Esophagus muscularis mucosa (tissue), 4 donors: ENCODE measurements at regions not wholly inside any gene's neighbourhood (a gene's known extent, or its start where the extent isn't known, plus 50 kb on each side); places are given as distances from the start of the nearest gene placed in this dataset.
A peak's percentile ranks its signal among the peaks of the same experiment; 100 is the strongest.

ENCODE experiments used
- DNase-seq: peaks from one replicate; pipeline ENCODE4 v3.0.0-alpha.2; 2017; ENCODE audit errors: extremely low spot score
- H3K27ac ChIP-seq, 4 donors: fragments of 200-600 bp; sonication (generic); replicated peaks in 1 of 4; 1 replicate in 3 of 4; 2 replicates in 1 of 4; pipeline ENCODE4 v1.5.1; 2016 to 2019; ENCODE audit warnings: mild to moderate bottlenecking in 1 of 4
- H3K27me3 ChIP-seq, 4 donors: fragments of 200-600 bp; sonication (generic); one replicate each; pipeline versions ENCODE4 v1.5.1 to v1.6.0; 2016 to 2019
- H3K36me3 ChIP-seq, 4 donors: fragments of 200-600 bp; sonication (generic); one replicate each; pipeline ENCODE4 v1.5.1; 2016 to 2019
- H3K4me1 ChIP-seq, 4 donors: fragments of 200-600 bp; sonication (generic); one replicate each; pipeline ENCODE4 v1.5.1; 2016 to 2019
- H3K4me3 ChIP-seq, 4 donors: fragments of 200-600 bp; sonication (generic); 1 replicate in 2 of 4; 2 replicates in 2 of 4; pipeline ENCODE4 v1.5.1; 2016 to 2019; ENCODE audit warnings: mild to moderate bottlenecking in 4 of 4, moderate library complexity in 1 of 4
- H3K9me3 ChIP-seq, 4 donors: fragments of 200-600 bp; sonication (generic); 1 replicate in 3 of 4; 2 replicates in 1 of 4; pipeline ENCODE4 v1.5.1; 2016 to 2019
- EP300 ChIP-seq: sonication (generic); formaldehyde crosslinking; IDR thresholded peaks from one replicate; pipeline ENCODE4 v1.6.1; 2017; ENCODE audit warnings: antibody characterized with exemption
- POLR2A ChIP-seq: fragments of 450-650 bp; IDR thresholded peaks from one replicate; pipeline ENCODE4 v1.6.1; 2017; ENCODE audit warnings: antibody characterized with exemption, moderate library complexity, mild to moderate bottlenecking, low read depth
- POLR2AphosphoS5 ChIP-seq, 2 donors: sonication (generic); formaldehyde crosslinking; IDR thresholded peaks; one replicate each; pipeline ENCODE4 v1.6.1; 2017; ENCODE audit warnings: antibody characterized with exemption in 2 of 2
- WGBS: methylation state at CpG from one replicate; pipeline ENCODE4 v1.1.5; 2018; 5-methylcytosine and 5-hydroxymethylcytosine counted together
- intact Hi-C: fragments of 100-400 bp; cut with DNase I; formaldehyde crosslinking; loops from one replicate; pipeline ENCODE4 v1.15.1; 2023
- TF ChIP-seq, protein P1 (sequence below), 3 experiments: fragments of 200-600 bp in 2 of 3; fragments of 450-650 bp in 1 of 3; sonication (generic) in 2 of 3; IDR thresholded peaks; one replicate each; pipeline ENCODE4 v1.5.1; 2017 to 2019; ENCODE audit warnings: antibody characterized with exemption in 3 of 3, mild to moderate bottlenecking in 2 of 3, moderate library complexity in 1 of 3

DNA sequence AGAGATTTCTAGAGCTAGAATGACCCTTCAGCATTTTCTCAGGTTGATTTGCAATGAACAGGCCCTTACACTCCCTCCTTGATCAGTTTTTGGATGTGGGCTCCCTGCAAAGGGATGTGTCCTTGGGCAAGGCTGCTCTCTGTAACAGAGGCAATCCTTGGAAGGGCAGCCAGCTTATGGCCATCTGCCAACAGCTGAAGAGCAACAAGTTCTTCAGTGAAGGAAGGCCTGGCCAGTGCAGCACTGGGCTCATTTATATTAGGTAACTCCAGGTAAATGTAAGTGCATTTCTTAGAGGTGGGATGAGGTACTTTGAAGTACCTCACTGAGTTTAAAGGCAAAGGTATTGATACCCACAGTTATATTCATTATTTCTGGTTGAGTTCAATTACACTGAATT, 114.3 kb upstream of the KCNJ16 start:
- TF ChIP-seq EP300 (no peak), POLR2AphosphoS5 (IDR thresholded peaks at IDR 0.05) (no peak), POLR2A (no peak)
- TF ChIP-seq, protein P1, sequence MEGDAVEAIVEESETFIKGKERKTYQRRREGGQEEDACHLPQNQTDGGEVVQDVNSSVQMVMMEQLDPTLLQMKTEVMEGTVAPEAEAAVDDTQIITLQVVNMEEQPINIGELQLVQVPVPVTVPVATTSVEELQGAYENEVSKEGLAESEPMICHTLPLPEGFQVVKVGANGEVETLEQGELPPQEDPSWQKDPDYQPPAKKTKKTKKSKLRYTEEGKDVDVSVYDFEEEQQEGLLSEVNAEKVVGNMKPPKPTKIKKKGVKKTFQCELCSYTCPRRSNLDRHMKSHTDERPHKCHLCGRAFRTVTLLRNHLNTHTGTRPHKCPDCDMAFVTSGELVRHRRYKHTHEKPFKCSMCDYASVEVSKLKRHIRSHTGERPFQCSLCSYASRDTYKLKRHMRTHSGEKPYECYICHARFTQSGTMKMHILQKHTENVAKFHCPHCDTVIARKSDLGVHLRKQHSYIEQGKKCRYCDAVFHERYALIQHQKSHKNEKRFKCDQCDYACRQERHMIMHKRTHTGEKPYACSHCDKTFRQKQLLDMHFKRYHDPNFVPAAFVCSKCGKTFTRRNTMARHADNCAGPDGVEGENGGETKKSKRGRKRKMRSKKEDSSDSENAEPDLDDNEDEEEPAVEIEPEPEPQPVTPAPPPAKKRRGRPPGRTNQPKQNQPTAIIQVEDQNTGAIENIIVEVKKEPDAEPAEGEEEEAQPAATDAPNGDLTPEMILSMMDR (IDR thresholded peaks at IDR 0.05): no peak
- DNase-seq: no peak

DNA sequence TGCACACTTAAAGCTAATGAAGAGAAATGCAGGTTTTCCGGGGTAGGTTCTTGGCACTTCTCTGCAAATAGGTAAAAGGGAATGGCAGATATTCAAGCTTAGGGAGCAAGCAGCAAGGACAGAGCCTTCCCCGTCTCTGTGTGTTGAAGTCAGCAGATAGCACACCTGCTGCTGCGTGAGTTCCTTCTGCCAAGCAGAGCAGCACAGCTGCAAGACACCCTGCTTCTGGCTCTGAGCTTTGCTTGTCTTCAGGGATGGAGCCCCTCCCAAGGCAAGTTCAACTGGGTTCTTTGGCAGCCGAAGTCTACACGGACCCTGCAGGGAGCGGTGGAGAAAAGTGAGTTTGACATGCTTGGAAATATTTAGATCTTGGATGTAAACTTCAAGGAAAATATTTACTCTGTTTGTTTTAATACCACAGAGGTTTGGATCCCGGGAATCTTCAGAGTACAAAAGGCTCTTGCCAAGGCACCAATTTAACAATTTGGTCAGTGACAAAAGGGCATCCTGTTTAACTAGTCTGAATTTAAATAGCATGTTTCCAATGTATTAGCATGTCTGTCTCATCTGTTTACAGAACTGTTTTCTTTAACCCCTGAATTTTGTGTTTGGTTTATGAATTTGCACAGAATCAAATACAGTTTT, 113.4 kb upstream of the KCNJ16 start:
- intact Hi-C loops: no loop called here
- H3K27ac ChIP-seq: peak overlapping the region in 3 of 4 donors; percentile 1 to 65 (median 51)
- H3K27me3 ChIP-seq: no peaks in the 10 kb centered on the region
- peak overlapping the region in 1 of 4 donors; percentile 27 for H3K4me3 ChIP-seq
- H3K9me3 ChIP-seq: no peaks in the 10 kb centered on the region
- DNase-seq: no peak
- TF ChIP-seq POLR2AphosphoS5 (IDR thresholded peaks at IDR 0.05) (peak in 1 of 2 donors; percentile 22), POLR2A (no peak)
- peaks cover 10 to 32% (median 28%) of the 10 kb centered on the region in 4 donors for H3K4me1 ChIP-seq
- 12% methylated on average over 7 of the region's 7 CpGs for WGBS
- H3K36me3 ChIP-seq: no peaks in the 10 kb centered on the region

More for the DNA sequence above, 114.3 kb upstream of the KCNJ16 start:
- intact Hi-C loops: no loop called here
- Histone ChIP-seq H3K27me3 (no peaks in the 10 kb centered on the region), H3K27ac (peak overlapping the region in 1 of 4 donors; percentile 42), H3K36me3 (no peaks in the 10 kb centered on the region), H3K4me3 (no peak overlapping the region), H3K9me3 (no peaks in the 10 kb centered on the region), H3K4me1 (peaks cover 10 to 32% (median 28%) of the 10 kb centered on the region in 4 donors)

DNA sequence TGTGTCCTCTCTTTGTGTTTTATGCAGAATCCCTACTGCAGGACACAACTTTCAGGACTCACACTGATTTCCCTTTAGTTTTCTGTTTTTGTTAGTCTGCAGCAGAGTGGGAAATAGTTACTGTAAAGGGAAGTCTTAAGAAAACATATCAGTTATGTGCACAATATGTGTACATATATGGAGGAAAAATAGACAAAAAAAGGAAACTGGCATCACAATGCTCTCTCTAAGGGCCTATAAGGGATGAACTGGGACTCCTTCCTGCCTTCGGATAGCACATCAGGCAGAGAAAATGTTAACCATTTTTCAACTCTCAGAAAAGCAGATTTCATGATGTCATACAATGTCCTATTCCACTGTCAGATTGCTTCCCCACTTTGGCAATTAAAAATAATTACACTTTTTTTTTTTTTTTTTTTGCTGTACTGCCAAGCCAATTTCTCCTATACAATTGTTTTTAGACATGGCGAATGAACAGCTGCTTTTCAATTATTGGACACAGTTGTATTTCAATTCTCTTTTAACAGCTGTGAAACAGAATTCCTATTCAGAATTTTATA, 112.5 kb upstream of the KCNJ16 start:
- 60% methylated on average over 2 of the region's 2 CpGs for WGBS
- H3K4me1 ChIP-seq: peaks cover 10 to 32% (median 28%) of the 10 kb centered on the region in 4 donors
- intact Hi-C loops: no loop called here

DNA sequence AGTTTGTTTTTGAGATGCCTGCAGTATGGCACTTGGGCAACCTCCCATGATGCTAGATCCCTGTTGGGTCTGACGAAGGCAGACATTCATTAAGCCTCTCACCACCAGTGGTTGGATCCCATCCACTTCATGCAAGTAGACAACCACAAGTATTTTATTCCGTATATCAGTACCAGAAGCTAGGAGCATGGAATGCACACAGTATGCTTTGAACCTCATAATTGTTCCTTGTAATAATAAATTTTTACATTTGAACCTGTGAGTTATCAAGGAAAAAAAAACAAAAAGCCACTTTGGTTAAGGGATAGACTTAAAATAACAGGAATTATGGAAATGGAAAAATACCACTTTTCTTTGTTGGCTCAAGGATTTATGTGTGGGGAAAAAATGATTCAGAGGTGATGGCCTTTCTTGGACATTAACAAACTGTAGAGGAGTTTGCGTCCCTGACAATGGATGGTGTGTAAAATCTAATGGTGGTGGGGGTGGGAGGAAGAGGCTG, 107.1 kb upstream of the KCNJ16 start:
- Histone ChIP-seq H3K4me1 (no peaks in the 10 kb centered on the region), H3K27ac (no peak overlapping the region), H3K4me3 (no peak overlapping the region), H3K27me3 (no peaks in the 10 kb centered on the region), H3K9me3 (no peaks in the 10 kb centered on the region), H3K36me3 (no peaks in the 10 kb centered on the region)
- 69% methylated on average over 3 of the region's 3 CpGs for WGBS
- no peak for DNase-seq
- TF ChIP-seq POLR2AphosphoS5 (IDR thresholded peaks at IDR 0.05): no peak
- TF ChIP-seq EP300: no peak
- TF ChIP-seq, protein P1 (IDR thresholded peaks at IDR 0.05): no peak
- TF ChIP-seq POLR2A: no peak
- intact Hi-C loops: no loop called here

More for the DNA sequence above, 112.5 kb upstream of the KCNJ16 start:
- TF ChIP-seq EP300 (no peak), POLR2AphosphoS5 (IDR thresholded peaks at IDR 0.05) (no peak), POLR2A (no peak)
- TF ChIP-seq, protein P1 (IDR thresholded peaks at IDR 0.05): no peak
- H3K36me3 ChIP-seq: no peaks in the 10 kb centered on the region
- H3K9me3 ChIP-seq: no peaks in the 10 kb centered on the region
- H3K4me3 ChIP-seq: no peak overlapping the region
- H3K27me3 ChIP-seq: no peaks in the 10 kb centered on the region
- H3K27ac ChIP-seq: peak overlapping the region in 3 of 4 donors; percentile 1 to 65 (median 51)
- DNase-seq: no peak

DNA sequence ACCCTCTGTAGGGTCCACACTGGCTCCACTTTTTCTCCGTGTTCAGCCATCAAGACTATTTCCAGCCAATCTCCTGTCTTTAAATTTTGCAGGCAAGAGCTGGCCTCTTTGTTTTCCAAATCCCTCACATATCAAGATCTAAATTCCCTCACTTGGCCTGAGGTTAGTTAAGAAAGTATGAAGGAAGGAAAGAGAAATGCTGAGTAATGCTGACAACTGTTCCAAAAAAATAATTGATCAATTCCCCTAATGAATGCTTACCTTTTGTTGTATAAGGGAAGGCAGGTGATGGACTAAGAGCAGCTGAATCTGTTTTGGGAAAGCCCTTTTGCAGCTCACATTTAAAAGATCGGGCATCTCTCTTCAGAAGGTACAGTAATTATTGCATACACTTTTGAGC, 105.1 kb upstream of the KCNJ16 start:
- 94% methylated on average over 2 of the region's 2 CpGs for WGBS
- TF ChIP-seq POLR2A: no peak
- TF ChIP-seq EP300: no peak
- TF ChIP-seq POLR2AphosphoS5 (IDR thresholded peaks at IDR 0.05): no peak
- TF ChIP-seq, protein P1 (IDR thresholded peaks at IDR 0.05): no peak

More for the DNA sequence above, 105.1 kb upstream of the KCNJ16 start:
- no peak for DNase-seq
- no peak overlapping the region for H3K4me3 ChIP-seq
- no peaks in the 10 kb centered on the region for H3K27me3 ChIP-seq
- H3K4me1 ChIP-seq: no peaks in the 10 kb centered on the region
- no peak overlapping the region for H3K27ac ChIP-seq
- peaks cover 0 to 7% (median 3%) of the 10 kb centered on the region in 4 donors for H3K9me3 ChIP-seq
- H3K36me3 ChIP-seq: no peaks in the 10 kb centered on the region
- intact Hi-C loops: no loop called here
